ENCODE measurements at regions not wholly inside any gene's neighbourhood (a gene's known extent, or its start where the extent isn't known, plus 50 kb on each side); places are given as distances from the start of the nearest gene placed in this dataset.

DNA sequence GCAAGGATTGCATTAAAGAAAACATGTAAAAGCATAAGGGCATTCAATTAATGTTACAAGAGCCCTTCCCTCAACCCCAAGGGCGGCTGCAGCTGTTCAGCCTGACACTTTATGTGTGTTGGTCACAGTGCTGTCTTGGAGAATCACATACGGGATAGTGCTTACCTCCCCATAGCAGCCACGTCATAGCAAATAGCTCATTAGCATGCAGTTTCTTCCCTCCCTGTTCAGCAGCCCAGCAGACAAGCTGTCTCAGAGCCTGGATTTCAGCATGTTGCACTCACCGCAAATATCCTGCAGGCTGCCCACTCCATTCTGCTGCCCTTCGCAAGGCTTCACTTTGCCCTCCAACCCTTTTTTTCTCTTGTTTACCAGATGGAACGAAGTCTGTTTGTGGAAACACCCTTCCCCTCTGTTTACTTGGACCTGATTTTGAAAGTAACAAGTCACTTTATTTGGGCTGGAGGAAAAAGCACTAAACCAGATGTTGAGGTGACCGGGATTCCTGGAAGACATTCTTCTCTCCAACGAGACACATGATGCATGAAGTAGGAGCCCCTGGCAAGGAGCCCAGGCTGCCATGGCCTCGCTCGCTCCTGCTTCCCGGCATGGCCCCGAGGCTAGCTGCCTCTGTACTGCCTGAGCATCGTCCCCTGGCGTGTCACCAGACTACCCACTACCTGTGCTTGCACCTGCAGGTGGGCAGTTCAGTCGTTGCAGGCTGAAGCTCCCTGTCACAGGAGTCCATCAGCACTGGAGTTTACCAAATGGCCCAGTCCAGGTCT is 151.6 kb upstream of the GMDS start:
- H3K36me3 ChIP-seq (ENCODE audit: control insufficient read depth, insufficient read depth, low read length), result no peaks in the 10 kb centered on the region

DNA sequence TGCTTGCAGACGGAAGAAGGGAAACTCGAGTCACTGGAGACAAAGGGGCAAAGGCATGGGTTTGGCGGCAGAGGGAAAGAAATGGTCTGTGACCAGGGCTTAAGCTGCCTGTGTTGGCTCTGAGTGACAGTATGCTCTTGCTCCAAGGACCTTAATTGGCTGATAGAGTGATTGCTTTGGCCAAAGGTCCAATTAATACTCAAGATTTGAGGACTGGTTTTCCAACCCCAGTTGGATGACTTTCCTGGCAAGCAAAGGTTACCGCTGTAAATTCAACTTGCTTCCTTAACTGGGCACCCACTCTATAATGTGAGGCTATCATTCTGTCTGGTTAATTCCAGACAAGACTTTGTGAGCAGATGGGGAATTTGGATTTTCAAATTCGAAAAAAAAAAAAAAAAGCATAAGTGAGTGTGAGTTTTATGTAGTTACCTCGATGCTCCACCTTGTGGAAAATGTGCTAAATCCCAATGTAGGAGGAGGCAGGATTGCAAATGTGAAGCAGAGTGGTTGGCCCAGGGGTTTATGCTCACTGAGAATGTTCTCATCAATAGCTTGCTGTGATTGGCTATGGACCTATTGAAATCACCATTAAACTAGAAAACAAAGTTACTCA is 150.7 kb upstream of the GMDS start:
- peaks cover 7% of the 10 kb centered on the region for H3K9me3 ChIP-seq (ENCODE audit: control insufficient read depth, insufficient read depth, low read length)
- no peaks in the 10 kb centered on the region for H3K4me1 ChIP-seq (ENCODE audit: control insufficient read depth, insufficient read depth, low read length)
- no peaks in the 10 kb centered on the region for H3K27me3 ChIP-seq (ENCODE audit: control insufficient read depth, insufficient read depth, low read length)
- no peak overlapping the region for H3K9ac ChIP-seq (ENCODE audit: low read depth, low read length)
- H3K36me3 ChIP-seq (ENCODE audit: control insufficient read depth, insufficient read depth, low read length), result no peaks in the 10 kb centered on the region
- H3K4me3 ChIP-seq (ENCODE audit: low read depth, low read length), result no peak overlapping the region

More for the DNA sequence above, 151.6 kb upstream of the GMDS start:
- H3K9me3 ChIP-seq (ENCODE audit: control insufficient read depth, insufficient read depth, low read length), result peaks cover 7% of the 10 kb centered on the region
- no peaks in the 10 kb centered on the region for H3K27me3 ChIP-seq (ENCODE audit: control insufficient read depth, insufficient read depth, low read length)
- H3K9ac ChIP-seq (ENCODE audit: low read depth, low read length), result no peak overlapping the region
- H3K4me3 ChIP-seq (ENCODE audit: low read depth, low read length), result no peak overlapping the region
- H3K4me1 ChIP-seq (ENCODE audit: control insufficient read depth, insufficient read depth, low read length), result no peaks in the 10 kb centered on the region

- H3K9ac ChIP-seq (ENCODE audit: low read depth, low read length), result no peak overlapping the region
- no peaks in the 10 kb centered on the region for H3K4me1 ChIP-seq (ENCODE audit: control insufficient read depth, insufficient read depth, low read length)
- H3K9me3 ChIP-seq (ENCODE audit: control insufficient read depth, insufficient read depth, low read length), result peaks cover 7% of the 10 kb centered on the region
- no peaks in the 10 kb centered on the region for H3K27me3 ChIP-seq (ENCODE audit: control insufficient read depth, insufficient read depth, low read length)
- H3K36me3 ChIP-seq (ENCODE audit: control insufficient read depth, insufficient read depth, low read length), result no peaks in the 10 kb centered on the region
- H3K4me3 ChIP-seq (ENCODE audit: low read depth, low read length), result no peak overlapping the region
Observed at GRCh38 chr6:2388554-2389324, 143.3 kb upstream of the GMDS start.

DNA sequence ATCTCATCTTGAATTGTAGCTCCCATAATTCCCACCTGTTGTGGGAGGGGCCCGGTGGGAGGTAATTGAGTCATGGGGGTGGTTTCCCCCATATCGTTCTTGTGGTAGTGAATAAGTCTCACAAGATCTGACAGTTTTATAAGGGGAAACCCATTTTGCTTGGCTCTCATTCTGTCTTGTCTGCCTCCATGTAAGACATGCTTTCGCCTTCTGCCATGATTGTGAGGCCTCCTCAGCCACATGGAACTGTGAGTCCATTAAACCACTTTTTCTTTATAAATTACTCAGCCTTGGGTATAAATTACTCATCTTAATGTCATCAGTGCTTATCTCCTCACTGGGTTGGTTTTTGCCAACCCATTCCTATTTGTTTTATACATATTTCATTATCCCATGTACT is 142.0 kb upstream of the GMDS start:
- peaks cover 4% of the 10 kb centered on the region for H3K9me3 ChIP-seq (ENCODE audit: control insufficient read depth, insufficient read depth, low read length)
- H3K4me1 ChIP-seq (ENCODE audit: control insufficient read depth, insufficient read depth, low read length), result no peaks in the 10 kb centered on the region
- H3K9ac ChIP-seq (ENCODE audit: low read depth, low read length), result no peak overlapping the region
- no peaks in the 10 kb centered on the region for H3K27me3 ChIP-seq (ENCODE audit: control insufficient read depth, insufficient read depth, low read length)
- H3K36me3 ChIP-seq (ENCODE audit: control insufficient read depth, insufficient read depth, low read length), result no peaks in the 10 kb centered on the region
- no peak overlapping the region for H3K4me3 ChIP-seq (ENCODE audit: low read depth, low read length)

DNA sequence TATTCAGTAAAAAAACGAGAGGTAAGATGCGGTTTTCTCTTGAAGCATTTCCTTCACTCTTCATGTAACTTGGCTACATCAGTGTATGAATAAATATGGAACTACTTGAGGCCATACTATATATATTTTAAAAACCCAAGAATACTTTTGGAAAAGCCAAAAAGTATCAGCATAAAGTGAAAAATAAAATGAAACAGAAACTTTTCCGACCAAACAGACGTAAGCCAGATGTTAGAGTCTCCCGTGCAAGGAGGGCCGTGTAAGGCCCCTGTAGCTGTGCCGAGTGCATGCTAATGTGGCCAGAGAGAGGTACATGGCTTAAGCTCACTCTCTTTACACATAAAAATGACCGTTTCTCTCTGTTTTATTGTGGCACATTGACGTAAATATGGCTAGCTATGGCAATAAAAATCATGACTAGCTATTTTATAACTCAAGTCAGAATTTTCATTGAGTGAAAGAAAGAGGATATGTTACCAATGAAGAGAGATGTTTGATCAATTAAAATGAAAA is 140.1 kb upstream of the GMDS start:
- no peaks in the 10 kb centered on the region for H3K36me3 ChIP-seq (ENCODE audit: control insufficient read depth, insufficient read depth, low read length)
- no peaks in the 10 kb centered on the region for H3K27me3 ChIP-seq (ENCODE audit: control insufficient read depth, insufficient read depth, low read length)
- H3K9ac ChIP-seq (ENCODE audit: low read depth, low read length), result no peak overlapping the region
- H3K4me1 ChIP-seq (ENCODE audit: control insufficient read depth, insufficient read depth, low read length), result no peaks in the 10 kb centered on the region
- H3K4me3 ChIP-seq (ENCODE audit: low read depth, low read length), result no peak overlapping the region
- no peaks in the 10 kb centered on the region for H3K9me3 ChIP-seq (ENCODE audit: control insufficient read depth, insufficient read depth, low read length)

GRCh38 chr6:2384528-2384927 is 139.1 kb upstream of the GMDS start:
- Histone ChIP-seq H3K9me3 (ENCODE audit: control insufficient read depth, insufficient read depth, low read length) (no peaks in the 10 kb centered on the region), H3K36me3 (ENCODE audit: control insufficient read depth, insufficient read depth, low read length) (no peaks in the 10 kb centered on the region), H3K4me3 (ENCODE audit: low read depth, low read length) (no peak overlapping the region), H3K4me1 (ENCODE audit: control insufficient read depth, insufficient read depth, low read length) (no peaks in the 10 kb centered on the region), H3K9ac (ENCODE audit: low read depth, low read length) (no peak overlapping the region), H3K27me3 (ENCODE audit: control insufficient read depth, insufficient read depth, low read length) (no peaks in the 10 kb centered on the region)

DNA sequence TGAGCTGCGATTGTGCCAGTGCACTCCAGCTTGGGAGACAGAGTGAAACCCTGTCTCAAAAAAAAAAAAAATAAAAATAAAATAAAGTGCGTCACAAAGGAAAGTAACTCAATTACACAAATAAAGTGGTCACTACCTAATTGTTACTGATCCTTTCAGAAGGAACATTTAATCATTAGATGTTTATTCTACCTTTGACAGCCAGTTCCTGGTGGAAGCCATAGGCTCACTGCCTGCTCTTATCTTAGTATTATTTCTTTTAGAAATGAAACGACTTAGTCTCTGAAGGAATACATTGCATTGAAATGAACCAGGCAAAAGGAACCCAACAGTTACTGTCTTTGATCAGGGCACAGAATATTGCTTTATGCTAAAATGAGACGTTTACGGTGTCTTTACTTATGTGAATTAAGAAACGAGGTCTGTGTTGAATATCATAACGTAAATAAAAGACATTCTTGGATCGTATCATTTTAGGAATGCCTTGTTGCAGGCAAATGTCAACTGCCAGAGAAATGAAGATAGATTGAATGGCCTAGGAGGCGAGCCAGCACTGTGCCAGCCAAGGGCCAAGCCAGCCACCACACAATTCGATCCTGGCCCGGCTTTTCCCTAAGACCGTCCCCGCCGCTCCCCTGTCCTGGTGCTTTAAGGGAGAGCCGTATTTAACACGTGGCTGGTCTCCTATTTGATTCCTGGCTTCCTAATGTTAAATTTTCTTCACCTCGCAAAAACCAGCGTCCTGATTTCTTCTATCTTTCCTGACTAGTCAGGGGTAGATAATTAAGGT is 136.7 kb upstream of the GMDS start:
- Histone ChIP-seq H3K27me3 (ENCODE audit: control insufficient read depth, insufficient read depth, low read length) (no peaks in the 10 kb centered on the region), H3K9ac (ENCODE audit: low read depth, low read length) (no peak overlapping the region), H3K4me3 (ENCODE audit: low read depth, low read length) (no peak overlapping the region), H3K4me1 (ENCODE audit: control insufficient read depth, insufficient read depth, low read length) (no peaks in the 10 kb centered on the region), H3K9me3 (ENCODE audit: control insufficient read depth, insufficient read depth, low read length) (no peaks in the 10 kb centered on the region), H3K36me3 (ENCODE audit: control insufficient read depth, insufficient read depth, low read length) (no peaks in the 10 kb centered on the region)

DNA sequence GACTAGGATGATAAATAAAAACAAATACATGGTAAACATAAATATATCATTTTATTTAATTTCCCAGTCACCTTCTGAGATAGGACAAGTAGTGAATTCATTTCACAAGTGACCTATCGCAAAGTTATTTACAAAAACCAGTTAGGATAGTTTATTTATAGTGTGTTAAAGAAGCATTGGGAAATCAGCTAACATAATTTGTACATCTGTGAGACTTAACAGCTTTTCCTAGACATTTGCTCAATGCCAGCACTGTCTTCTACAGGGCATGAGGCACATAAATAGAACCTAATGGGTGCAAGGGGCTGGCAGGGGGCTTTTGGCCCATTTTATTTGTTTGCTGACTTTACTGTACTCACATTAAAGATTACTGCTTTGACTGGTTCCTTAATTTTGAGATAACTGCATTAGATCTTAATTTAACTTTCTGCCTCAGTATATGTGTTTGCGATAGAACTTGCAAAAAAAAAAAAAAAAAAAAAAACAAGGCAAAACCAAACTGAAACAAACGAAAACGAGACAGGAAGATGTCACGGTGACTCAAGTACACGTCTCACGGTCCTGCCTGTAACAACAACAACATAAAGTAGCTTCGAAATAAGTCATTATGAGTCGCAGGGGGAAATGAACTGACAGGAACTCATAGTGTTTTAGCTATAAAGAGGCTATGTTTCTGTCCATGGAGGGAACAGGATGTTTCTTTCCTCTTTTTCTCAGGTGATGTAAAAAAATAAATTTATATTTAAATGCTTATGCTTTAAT is 133.7 kb upstream of the GMDS start:
- Histone ChIP-seq H3K9me3 (ENCODE audit: control insufficient read depth, insufficient read depth, low read length) (no peaks in the 10 kb centered on the region), H3K36me3 (ENCODE audit: control insufficient read depth, insufficient read depth, low read length) (no peaks in the 10 kb centered on the region), H3K4me1 (ENCODE audit: control insufficient read depth, insufficient read depth, low read length) (no peaks in the 10 kb centered on the region), H3K27me3 (ENCODE audit: control insufficient read depth, insufficient read depth, low read length) (no peaks in the 10 kb centered on the region), H3K9ac (ENCODE audit: low read depth, low read length) (no peak overlapping the region), H3K4me3 (ENCODE audit: low read depth, low read length) (no peak overlapping the region)

GRCh38 chr6:2378046-2378657 is 132.7 kb upstream of the GMDS start:
- H3K9ac ChIP-seq (ENCODE audit: low read depth, low read length), result no peak overlapping the region
- H3K4me3 ChIP-seq (ENCODE audit: low read depth, low read length), result no peak overlapping the region
- no peaks in the 10 kb centered on the region for H3K36me3 ChIP-seq (ENCODE audit: control insufficient read depth, insufficient read depth, low read length)
- no peaks in the 10 kb centered on the region for H3K4me1 ChIP-seq (ENCODE audit: control insufficient read depth, insufficient read depth, low read length)
- no peaks in the 10 kb centered on the region for H3K27me3 ChIP-seq (ENCODE audit: control insufficient read depth, insufficient read depth, low read length)
- H3K9me3 ChIP-seq (ENCODE audit: control insufficient read depth, insufficient read depth, low read length), result no peaks in the 10 kb centered on the region

- no peak overlapping the region for H3K9ac ChIP-seq (ENCODE audit: low read depth, low read length)
- H3K4me1 ChIP-seq (ENCODE audit: control insufficient read depth, insufficient read depth, low read length), result no peaks in the 10 kb centered on the region
- no peaks in the 10 kb centered on the region for H3K36me3 ChIP-seq (ENCODE audit: control insufficient read depth, insufficient read depth, low read length)
- no peaks in the 10 kb centered on the region for H3K27me3 ChIP-seq (ENCODE audit: control insufficient read depth, insufficient read depth, low read length)
- no peaks in the 10 kb centered on the region for H3K9me3 ChIP-seq (ENCODE audit: control insufficient read depth, insufficient read depth, low read length)
- H3K4me3 ChIP-seq (ENCODE audit: low read depth, low read length), result no peak overlapping the region
Observed at GRCh38 chr6:2376429-2377355, 131.3 kb upstream of the GMDS start.

All from iPS-15b (cell line).